OCI-LY3 (cell line): ENCODE measurements at regions not wholly inside any gene's neighbourhood (a gene's known extent, or its start where the extent isn't known, plus 50 kb on each side); places are given as distances from the start of the nearest gene placed in this dataset.

Experiments
- CTCF ChIP-seq: fragments of 200-600, 300-600 bp; sonication (generic); IDR thresholded peaks from 2 replicates; pipeline ENCODE4 v1.5.1; 2014; ENCODE audit warnings: antibody characterized with exemption, low read length, low read depth
- EZH2phosphoT487 ChIP-seq: fragments of 200-600 bp; shearing (Covaris generic); IDR thresholded peaks from 2 replicates; pipeline ENCODE4 v1.6.1; 2018; ENCODE audit warnings: antibody characterized with exemption, mixed run types, low read depth

GRCh38 chr13:73704587-73704986 is 429.6 kb downstream of the KLF12 start:
- TF ChIP-seq CTCF, result no peak
- no peak for TF ChIP-seq EZH2phosphoT487
